Mesenchymal stem cell (in vitro differentiated cells and primary cell): ENCODE measurements at regions not wholly inside any gene's neighbourhood (a gene's known extent, or its start where the extent isn't known, plus 50 kb on each side); places are given as distances from the start of the nearest gene placed in this dataset.

Experiments used
- DNase-seq: peaks from one replicate; pipeline ENCODE4 v3.0.0-alpha.2; 2013
- H2AFZ ChIP-seq: one replicate; pipeline ENCODE4 v1.6.1; 2013; ENCODE audit warnings: low read depth, mild to moderate bottlenecking, control low read depth, inconsistent platforms, low read length, moderate library complexity
- H2AK5ac ChIP-seq: 2 replicates; pipeline ENCODE4 v1.6.1; 2013; ENCODE audit warnings: low read length, moderate library complexity, mild to moderate bottlenecking, inconsistent platforms; ENCODE audit not compliant: severe bottlenecking
- H2BK120ac ChIP-seq: one replicate; pipeline ENCODE4 v1.6.1; 2013; ENCODE audit warnings: low read depth, mild to moderate bottlenecking, inconsistent platforms, low read length, moderate library complexity
- H2BK12ac ChIP-seq, 2 experiments: one replicate each; pipeline ENCODE4 v1.6.1; 2013; ENCODE audit warnings: inconsistent platforms in 2 of 2, low read length in 2 of 2, mild to moderate bottlenecking in 2 of 2, moderate library complexity in 2 of 2, control low read depth in 1 of 2
- H2BK15ac ChIP-seq: one replicate; pipeline ENCODE4 v1.6.1; 2013; ENCODE audit warnings: mild to moderate bottlenecking, low read depth, inconsistent platforms; ENCODE audit not compliant: poor library complexity, severe bottlenecking
- H2BK5ac ChIP-seq: 2 replicates; pipeline ENCODE4 v1.6.1; 2013; ENCODE audit warnings: low read depth, mild to moderate bottlenecking, low read length, control low read depth, inconsistent platforms; ENCODE audit not compliant: poor library complexity, severe bottlenecking
- H3K14ac ChIP-seq, 2 experiments: one replicate each; pipeline ENCODE4 v1.6.1; 2013; ENCODE audit warnings: inconsistent platforms in 2 of 2, low read length in 2 of 2, control low read depth in 1 of 2, mild to moderate bottlenecking in 1 of 2, moderate library complexity in 1 of 2
- H3K18ac ChIP-seq, 2 experiments: one replicate each; pipeline ENCODE4 v1.6.1; 2013; ENCODE audit warnings: inconsistent platforms in 2 of 2, low read length in 2 of 2, control low read depth in 1 of 2, low read depth in 1 of 2, mild to moderate bottlenecking in 1 of 2
- H3K23ac ChIP-seq, 2 experiments: one replicate each; pipeline ENCODE4 v1.6.1; 2013; ENCODE audit warnings: inconsistent platforms in 2 of 2, low read length in 2 of 2, mild to moderate bottlenecking in 2 of 2, moderate library complexity in 2 of 2, control low read depth in 1 of 2
- H3K27ac ChIP-seq: 2 replicates; pipeline ENCODE4 v1.5.1; 2013; ENCODE audit warnings: mild to moderate bottlenecking, moderate library complexity, low read length, control low read depth, inconsistent platforms; ENCODE audit not compliant: poor library complexity, severe bottlenecking
- H3K27me3 ChIP-seq, 2 experiments: 2 replicates each; pipeline versions ENCODE4 v1.6.1 to v1.7.0; 2013; ENCODE audit warnings: low read length in 2 of 2, mild to moderate bottlenecking in 2 of 2, moderate library complexity in 2 of 2, control low read depth in 1 of 2, inconsistent platforms in 1 of 2; ENCODE audit not compliant: control insufficient read depth in 1 of 2, insufficient read depth in 1 of 2
- H3K36me3 ChIP-seq, 2 experiments: 2 replicates each; pipeline versions ENCODE4 v1.6.1 to v1.7.0; 2013; ENCODE audit warnings: low read length in 2 of 2, control low read depth in 1 of 2, inconsistent platforms in 1 of 2, low read depth in 1 of 2, mild to moderate bottlenecking in 1 of 2; ENCODE audit not compliant: insufficient read depth in 2 of 2, control insufficient read depth in 1 of 2
- H3K4ac ChIP-seq, 2 experiments: one replicate each; pipeline ENCODE4 v1.6.1; 2013; ENCODE audit warnings: inconsistent platforms in 2 of 2, low read length in 2 of 2, mild to moderate bottlenecking in 2 of 2, moderate library complexity in 2 of 2, control low read depth in 1 of 2, low read depth in 1 of 2
- H3K4me1 ChIP-seq: 2 replicates; pipeline ENCODE4 v1.6.1; 2013; ENCODE audit warnings: low read depth, low read length, control low read depth; ENCODE audit not compliant: control insufficient read depth, insufficient read depth
- H3K4me2 ChIP-seq: 2 replicates; pipeline ENCODE4 v1.6.1; 2013; ENCODE audit warnings: low read length, mild to moderate bottlenecking, inconsistent platforms; ENCODE audit not compliant: poor library complexity, severe bottlenecking
- H3K4me3 ChIP-seq, 2 experiments: 2 replicates each; pipeline versions ENCODE4 v1.5.1 to v1.7.0; 2013; ENCODE audit warnings: low read length in 2 of 2, mild to moderate bottlenecking in 2 of 2, control low read depth in 1 of 2, low read depth in 1 of 2; ENCODE audit not compliant: insufficient read depth in 1 of 2
- H3K79me1 ChIP-seq: replicated peaks from 2 replicates; pipeline ENCODE4 v1.6.1; 2013; ENCODE audit warnings: mild to moderate bottlenecking, control low read depth, low read length, inconsistent platforms; ENCODE audit not compliant: poor library complexity, severe bottlenecking
- H3K9ac ChIP-seq: 2 replicates; pipeline ENCODE4 v1.7.0; 2013; ENCODE audit warnings: mild to moderate bottlenecking, low read length, moderate library complexity
- H3K9me3 ChIP-seq: 2 replicates; pipeline ENCODE4 v1.7.0; 2013; ENCODE audit warnings: mild to moderate bottlenecking, low read length; ENCODE audit not compliant: control insufficient read depth
- H4K8ac ChIP-seq: one replicate; pipeline ENCODE4 v1.6.1; 2013; ENCODE audit warnings: inconsistent platforms, mild to moderate bottlenecking, low read length, moderate library complexity
- H4K91ac ChIP-seq: one replicate; pipeline ENCODE4 v1.6.1; 2013; ENCODE audit warnings: mild to moderate bottlenecking, low read length, inconsistent platforms
- WGBS: methylation state at CpG from one replicate; pipeline ENCODE4 v1.1.7; 2013; ENCODE audit warnings: mixed read lengths; 5-methylcytosine and 5-hydroxymethylcytosine counted together

GRCh38 chr1:96996001-96996400 lies 274.4 kb downstream of the PTBP2 start:
- DNase-seq, result no peak
- Histone ChIP-seq H3K27ac (no peak overlapping the region), H3K4ac (no peak overlapping the region), H2AK5ac (no peak overlapping the region), H2BK15ac (no peak overlapping the region), H3K18ac (no peak overlapping the region), H2BK12ac (no peak overlapping the region), H2AFZ (no peak overlapping the region), H4K91ac (no peak overlapping the region), H3K9ac (no peak overlapping the region), H3K4me3 (no peak overlapping the region), H4K8ac (no peak overlapping the region), H3K14ac (no peak overlapping the region), H3K4me1 (no peaks in the 10 kb centered on the region), H2BK120ac (no peak overlapping the region), H2BK5ac (no peak overlapping the region), H3K36me3 (no peaks in the 10 kb centered on the region), H3K27me3 (no peaks in the 10 kb centered on the region), H3K23ac (no peak overlapping the region), H3K9me3 (no peaks in the 10 kb centered on the region), H3K4me2 (no peak overlapping the region), H3K79me1 (no peaks in the 10 kb centered on the region)
- 67% methylated on average over 1 of the region's 1 CpG for WGBS

- H3K79me1 ChIP-seq, result no peaks in the 10 kb centered on the region
- no peaks in the 10 kb centered on the region for H3K36me3 ChIP-seq
- no peak overlapping the region for H3K4me3 ChIP-seq
- H2AK5ac ChIP-seq, result no peak overlapping the region
- no peak overlapping the region for H2AFZ ChIP-seq
- no peak overlapping the region for H3K14ac ChIP-seq
- no peak overlapping the region for H2BK5ac ChIP-seq
- DNase-seq, result no peak
- H4K91ac ChIP-seq, result no peak overlapping the region
- no peak overlapping the region for H3K18ac ChIP-seq
- no peaks in the 10 kb centered on the region for H3K9me3 ChIP-seq
- H4K8ac ChIP-seq, result no peak overlapping the region
- no peaks in the 10 kb centered on the region for H3K4me1 ChIP-seq
- H3K4ac ChIP-seq, result no peak overlapping the region
- H2BK120ac ChIP-seq, result no peak overlapping the region
- no peak overlapping the region for H2BK15ac ChIP-seq
- no peak overlapping the region for H3K27ac ChIP-seq
- H3K9ac ChIP-seq, result no peak overlapping the region
- H3K4me2 ChIP-seq, result no peak overlapping the region
- no peaks in the 10 kb centered on the region for H3K27me3 ChIP-seq
- WGBS, result 45% methylated on average over 7 of the region's 7 CpGs
- no peak overlapping the region for H3K23ac ChIP-seq
- H2BK12ac ChIP-seq, result no peak overlapping the region
These were observed 276.1 kb downstream of the PTBP2 start for GRCh38 chr1:96997717-96998116.

- WGBS, result 92% methylated on average over 3 of the region's 3 CpGs
These were observed 276.9 kb downstream of the PTBP2 start for GRCh38 chr1:96998466-96998865.

GRCh38 chr1:96999191-96999590 lies 277.6 kb downstream of the PTBP2 start:
- no peak overlapping the region for H3K27ac ChIP-seq
- H3K4me2 ChIP-seq, result no peak overlapping the region
- no peak overlapping the region for H3K14ac ChIP-seq
- no peak overlapping the region for H4K91ac ChIP-seq
- H4K8ac ChIP-seq, result no peak overlapping the region
- no peak overlapping the region for H2AFZ ChIP-seq
- DNase-seq, result no peak
- H2BK120ac ChIP-seq, result no peak overlapping the region
- H3K27me3 ChIP-seq, result no peaks in the 10 kb centered on the region
- H3K9me3 ChIP-seq, result no peaks in the 10 kb centered on the region
- no peak overlapping the region for H3K9ac ChIP-seq
- H3K18ac ChIP-seq, result no peak overlapping the region
- WGBS, result no CpG with 5 or more reads among the region's 2 CpGs
- no peaks in the 10 kb centered on the region for H3K36me3 ChIP-seq
- H2BK5ac ChIP-seq, result no peak overlapping the region
- H3K4ac ChIP-seq, result no peak overlapping the region
- H2BK15ac ChIP-seq, result no peak overlapping the region
- H3K79me1 ChIP-seq, result no peaks in the 10 kb centered on the region
- no peaks in the 10 kb centered on the region for H3K4me1 ChIP-seq
- H2AK5ac ChIP-seq, result no peak overlapping the region
- no peak overlapping the region for H3K4me3 ChIP-seq
- no peak overlapping the region for H3K23ac ChIP-seq
- no peak overlapping the region for H2BK12ac ChIP-seq

More at GRCh38 chr1:96998466-96998865, 276.9 kb downstream of the PTBP2 start:
- H3K79me1 ChIP-seq, result no peaks in the 10 kb centered on the region
- no peak overlapping the region for H3K27ac ChIP-seq
- H4K8ac ChIP-seq, result no peak overlapping the region
- peak overlapping the region in 1 of 2 experiments; percentile 49 for H2BK12ac ChIP-seq
- no peak overlapping the region for H3K18ac ChIP-seq
- H3K4ac ChIP-seq, result no peak overlapping the region
- DNase-seq, result no peak
- no peak overlapping the region for H3K23ac ChIP-seq
- H2BK15ac ChIP-seq, result no peak overlapping the region
- H3K4me1 ChIP-seq, result no peaks in the 10 kb centered on the region
- no peak overlapping the region for H4K91ac ChIP-seq
- H3K27me3 ChIP-seq, result no peaks in the 10 kb centered on the region
- H2AK5ac ChIP-seq, result no peak overlapping the region
- no peaks in the 10 kb centered on the region for H3K36me3 ChIP-seq
- H2BK120ac ChIP-seq, result no peak overlapping the region
- no peak overlapping the region for H2AFZ ChIP-seq
- no peak overlapping the region for H3K4me3 ChIP-seq
- H3K4me2 ChIP-seq, result no peak overlapping the region
- H3K9me3 ChIP-seq, result no peaks in the 10 kb centered on the region
- H3K9ac ChIP-seq, result no peak overlapping the region
- no peak overlapping the region for H2BK5ac ChIP-seq
- peak overlapping the region in 1 of 2 experiments; percentile 48 for H3K14ac ChIP-seq
